ENCODE measurements at regions not wholly inside any gene's neighbourhood (a gene's known extent, or its start where the extent isn't known, plus 50 kb on each side); places are given as distances from the start of the nearest gene placed in this dataset.

DNA sequence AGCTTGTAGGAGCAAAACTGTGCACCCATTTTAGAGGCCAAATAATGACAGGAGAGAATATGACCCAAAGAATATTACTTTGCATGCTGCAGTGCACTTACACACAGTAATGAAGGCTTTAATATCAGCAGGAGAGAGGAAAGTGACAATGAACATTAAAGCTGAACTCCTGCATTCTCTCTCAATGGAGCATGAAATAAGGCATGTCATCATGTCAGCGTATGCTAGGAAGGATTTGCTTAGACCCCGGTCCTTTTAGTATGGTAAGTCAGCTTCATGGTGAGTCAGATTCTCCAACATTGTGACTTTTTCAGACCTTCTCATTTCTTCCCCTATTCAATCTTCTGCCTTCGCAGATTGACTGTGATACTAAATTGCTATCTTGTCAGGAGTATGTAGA, 210.7 kb upstream of the TMPRSS15 start:
- TF ChIP-seq, protein P1, sequence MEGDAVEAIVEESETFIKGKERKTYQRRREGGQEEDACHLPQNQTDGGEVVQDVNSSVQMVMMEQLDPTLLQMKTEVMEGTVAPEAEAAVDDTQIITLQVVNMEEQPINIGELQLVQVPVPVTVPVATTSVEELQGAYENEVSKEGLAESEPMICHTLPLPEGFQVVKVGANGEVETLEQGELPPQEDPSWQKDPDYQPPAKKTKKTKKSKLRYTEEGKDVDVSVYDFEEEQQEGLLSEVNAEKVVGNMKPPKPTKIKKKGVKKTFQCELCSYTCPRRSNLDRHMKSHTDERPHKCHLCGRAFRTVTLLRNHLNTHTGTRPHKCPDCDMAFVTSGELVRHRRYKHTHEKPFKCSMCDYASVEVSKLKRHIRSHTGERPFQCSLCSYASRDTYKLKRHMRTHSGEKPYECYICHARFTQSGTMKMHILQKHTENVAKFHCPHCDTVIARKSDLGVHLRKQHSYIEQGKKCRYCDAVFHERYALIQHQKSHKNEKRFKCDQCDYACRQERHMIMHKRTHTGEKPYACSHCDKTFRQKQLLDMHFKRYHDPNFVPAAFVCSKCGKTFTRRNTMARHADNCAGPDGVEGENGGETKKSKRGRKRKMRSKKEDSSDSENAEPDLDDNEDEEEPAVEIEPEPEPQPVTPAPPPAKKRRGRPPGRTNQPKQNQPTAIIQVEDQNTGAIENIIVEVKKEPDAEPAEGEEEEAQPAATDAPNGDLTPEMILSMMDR (IDR thresholded peaks at IDR 0.05; ENCODE audit: borderline replicate concordance, extremely low read depth, low read length, poor library complexity, severe bottlenecking): no peak
- TF ChIP-seq EZH2 (IDR thresholded peaks at IDR 0.05; ENCODE audit: borderline replicate concordance, low read depth, low read length, severe bottlenecking): no peak

All from DND-41 (cell line).